A204.1 (cell line): ENCODE measurements at regions not wholly inside any gene's neighbourhood (a gene's known extent, or its start where the extent isn't known, plus 50 kb on each side); places are given as distances from the start of the nearest gene placed in this dataset.
"Not testable (repeated sequence)": the region's sequence is repeated elsewhere in the genome, so short reads cannot be mapped to it uniquely, and the experiment has no call there.

ENCODE experiments used
- FAIRE-seq: peaks from 2 replicates; lab custom pipeline; 2012; peaks lifted over from hg19 to GRCh38; lab: Jason Lieb, UNC

- no peak for FAIRE-seq
Observed at GRCh38 chr17:54194268-54194667, 371.5 kb downstream of the KIF2B start.

- FAIRE-seq, result no peak
Observed at GRCh38 chr17:54196751-54197150, 374.0 kb downstream of the KIF2B start.

DNA sequence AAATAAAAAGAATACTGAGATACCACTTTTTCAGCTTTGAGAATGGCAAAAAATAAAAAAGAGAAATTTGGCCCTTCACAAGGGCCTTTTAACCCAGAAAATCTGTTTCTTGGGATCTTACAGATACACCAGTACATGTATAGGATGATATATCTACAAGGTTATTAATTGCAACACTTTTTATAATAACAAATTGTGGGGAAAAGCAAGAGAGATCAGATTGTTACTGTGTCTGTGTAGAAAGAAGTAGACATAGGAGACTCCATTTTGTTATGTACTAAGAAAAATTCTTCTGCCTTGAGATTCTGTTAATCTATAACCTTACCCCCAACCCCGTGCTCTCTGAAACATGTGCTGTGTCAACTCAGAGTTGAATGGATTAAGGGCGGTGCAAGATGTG lies 378.7 kb downstream of the KIF2B start:
- FAIRE-seq, result not testable (repeated sequence)

DNA sequence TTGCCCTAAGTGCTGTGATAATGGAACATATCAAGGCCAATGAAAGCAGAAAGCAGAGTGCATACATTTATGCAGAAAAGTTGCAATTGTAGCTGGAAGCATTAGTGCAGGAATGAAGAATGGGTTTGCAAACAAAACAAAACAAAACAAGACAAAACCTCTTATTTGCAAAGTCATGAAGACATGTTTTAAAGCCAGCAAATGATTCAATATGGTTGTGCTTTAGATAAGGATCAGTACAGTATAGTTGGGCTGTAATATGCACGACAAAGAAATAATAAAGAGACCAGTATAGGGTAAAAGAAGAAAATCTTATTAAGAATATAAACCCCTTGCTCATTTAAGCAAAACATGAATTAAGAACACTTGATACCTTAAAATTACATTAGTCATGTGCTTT lies 398.1 kb downstream of the KIF2B start:
- FAIRE-seq, result no peak

DNA sequence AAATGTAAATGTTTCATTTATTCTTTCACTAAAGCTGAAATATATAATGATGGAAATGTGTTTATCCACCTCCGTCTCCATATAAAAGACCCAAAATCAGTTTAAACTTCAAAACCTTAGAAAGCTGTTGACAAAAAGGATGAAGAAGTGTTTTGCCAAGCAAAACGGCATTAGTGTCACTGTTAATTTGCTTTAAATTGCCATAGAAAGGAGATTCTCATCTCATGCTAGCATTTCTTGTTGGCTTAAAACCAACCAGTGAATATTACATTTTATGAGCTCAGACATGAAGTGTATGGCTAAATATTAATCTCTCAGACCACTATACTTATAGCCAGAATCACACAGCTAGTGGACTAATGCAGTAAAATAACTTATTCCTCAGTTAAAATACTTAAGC lies 398.8 kb downstream of the KIF2B start:
- no peak for FAIRE-seq

DNA sequence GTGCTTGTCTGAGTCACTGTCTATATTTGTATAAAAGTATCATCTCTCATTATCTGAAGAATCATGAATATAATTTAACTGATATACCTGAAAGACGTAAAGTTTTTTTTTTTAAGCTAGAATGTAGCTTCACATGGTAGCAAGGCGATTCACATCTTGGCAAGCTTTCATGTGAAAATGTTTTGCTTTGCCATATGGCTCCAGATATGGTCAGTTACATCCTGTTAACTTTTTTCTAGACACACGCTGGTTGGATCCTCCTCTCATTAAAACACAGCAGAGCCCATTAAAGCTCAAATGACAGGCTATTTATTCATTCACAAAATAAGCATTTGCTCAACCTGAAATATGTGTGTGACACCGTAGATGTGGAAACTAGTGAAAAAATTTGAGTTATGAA lies 412.8 kb downstream of the KIF2B start:
- FAIRE-seq, result no peak

GRCh38 chr17:54237911-54238515 lies 415.3 kb downstream of the KIF2B start:
- FAIRE-seq, result no peak

DNA sequence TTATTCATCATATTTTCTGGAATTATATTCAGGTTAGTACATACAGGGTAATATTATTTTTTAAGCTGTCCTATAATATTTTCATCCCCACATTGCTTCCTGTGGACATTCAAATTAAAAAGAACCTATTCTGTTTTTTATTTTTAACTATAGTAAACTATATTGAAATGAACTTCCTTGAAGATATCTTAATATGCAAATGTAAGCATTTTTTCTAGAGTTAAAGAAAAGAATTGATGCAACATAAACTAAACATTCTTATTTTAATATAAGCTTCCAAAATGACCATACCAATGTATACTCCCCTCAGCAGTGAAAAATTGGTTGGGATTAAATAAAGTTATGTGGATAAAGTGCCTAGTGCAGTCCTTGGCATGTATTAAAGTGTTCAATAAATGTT lies 416.6 kb downstream of the KIF2B start:
- no peak for FAIRE-seq

- no peak for FAIRE-seq
Observed at GRCh38 chr17:54255696-54256095, 433.0 kb downstream of the KIF2B start.

GRCh38 chr17:54256401-54256929 lies 433.7 kb downstream of the KIF2B start:
- FAIRE-seq, result no peak

GRCh38 chr17:54257440-54257839 lies 434.7 kb downstream of the KIF2B start:
- no peak for FAIRE-seq

- FAIRE-seq, result no peak
Observed at GRCh38 chr17:54259476-54259875, 436.7 kb downstream of the KIF2B start.

DNA sequence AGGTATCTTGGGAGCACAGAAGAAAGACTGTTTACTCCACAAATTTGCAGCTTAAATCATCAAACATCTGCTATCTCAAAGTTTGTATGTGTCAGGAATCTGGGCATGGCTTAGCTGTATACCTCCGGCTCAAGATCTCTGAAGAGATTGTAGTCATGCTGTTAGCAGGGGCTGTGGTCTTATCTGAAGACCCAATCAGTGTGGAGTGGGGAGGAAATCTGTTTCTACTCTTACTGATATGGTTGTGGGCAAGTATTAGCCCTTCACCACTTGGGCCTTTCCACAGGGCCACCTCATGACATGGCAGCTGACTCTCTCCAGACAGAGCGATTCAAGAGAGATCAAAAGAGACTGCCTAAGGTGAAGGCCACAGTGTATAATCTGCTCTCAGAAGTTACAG lies 438.7 kb downstream of the KIF2B start:
- no peak for FAIRE-seq

DNA sequence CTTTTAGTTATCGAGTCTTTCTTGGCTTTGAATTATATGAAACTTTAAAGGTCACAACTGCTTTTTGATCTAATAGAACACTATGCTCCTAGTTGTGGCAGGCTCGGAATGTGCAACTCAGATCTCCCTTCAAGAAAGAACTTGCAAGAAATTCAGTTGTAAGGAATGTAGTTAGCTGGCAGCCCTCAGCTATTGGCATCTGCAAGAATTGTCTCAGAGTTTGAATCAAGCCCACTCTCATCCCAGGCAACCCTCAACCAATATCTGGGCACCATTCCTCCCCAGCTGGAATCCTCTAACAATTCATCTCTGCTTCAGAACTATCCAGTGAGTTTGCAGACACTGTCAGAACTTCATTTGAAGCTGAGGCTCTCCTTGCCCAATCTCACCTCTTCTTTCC lies 447.2 kb downstream of the KIF2B start:
- no peak for FAIRE-seq

DNA sequence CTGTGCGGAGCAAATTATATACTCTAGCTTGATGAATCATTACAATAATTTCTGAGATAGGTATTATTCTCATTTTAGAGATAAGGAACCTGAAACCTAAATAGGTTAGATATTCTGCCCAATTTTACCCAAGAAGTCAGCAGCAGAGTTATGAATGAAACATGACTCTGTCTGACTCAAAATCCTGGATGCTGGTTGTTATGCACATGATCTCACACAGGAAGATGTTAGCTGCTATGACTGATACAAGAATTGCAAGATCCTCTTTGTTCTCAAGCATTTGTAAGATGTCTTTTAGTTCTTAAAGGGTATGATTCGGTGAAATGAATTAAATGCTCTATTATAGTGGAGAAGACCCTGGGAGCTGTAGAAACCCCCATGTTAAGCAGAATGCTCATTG lies 447.8 kb downstream of the KIF2B start:
- no peak for FAIRE-seq

DNA sequence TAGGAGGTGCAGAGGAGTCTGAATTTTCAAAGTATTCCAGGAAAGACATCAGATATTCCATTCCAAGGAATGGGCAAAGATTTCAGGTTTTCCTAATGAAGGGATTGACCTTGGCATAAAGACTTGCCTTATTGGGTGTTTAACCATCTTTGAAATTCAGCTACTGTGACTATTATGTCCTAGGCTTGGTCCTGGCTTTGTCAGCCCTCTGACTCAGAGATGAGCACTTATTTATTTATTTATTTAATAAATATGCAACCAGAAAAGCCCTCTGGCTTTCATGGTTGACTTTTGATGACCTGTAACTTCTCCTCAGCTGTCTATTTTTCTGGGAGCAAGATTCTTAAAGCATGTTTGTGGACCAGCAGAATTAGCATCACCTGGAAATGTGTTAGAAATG lies 455.1 kb downstream of the KIF2B start:
- FAIRE-seq, result no peak

DNA sequence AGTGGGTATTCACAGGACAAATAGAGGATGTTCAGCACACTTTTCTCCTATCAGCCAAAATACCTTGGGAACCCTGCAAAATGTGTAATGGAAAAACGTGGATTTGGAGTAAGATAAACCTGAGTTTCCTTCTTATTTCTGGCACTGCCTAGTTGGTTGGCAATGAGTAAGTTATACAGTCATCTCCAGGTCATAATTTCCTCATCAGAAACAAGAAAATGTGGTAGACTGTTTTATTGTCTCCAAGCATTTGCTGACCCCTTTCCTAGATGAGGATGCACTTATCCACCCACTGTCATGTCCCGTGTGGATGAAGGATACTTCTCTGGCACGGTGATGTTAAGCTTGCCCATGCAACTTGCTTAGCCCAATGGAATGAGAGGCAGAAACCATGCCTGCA lies 458.0 kb downstream of the KIF2B start:
- no peak for FAIRE-seq

DNA sequence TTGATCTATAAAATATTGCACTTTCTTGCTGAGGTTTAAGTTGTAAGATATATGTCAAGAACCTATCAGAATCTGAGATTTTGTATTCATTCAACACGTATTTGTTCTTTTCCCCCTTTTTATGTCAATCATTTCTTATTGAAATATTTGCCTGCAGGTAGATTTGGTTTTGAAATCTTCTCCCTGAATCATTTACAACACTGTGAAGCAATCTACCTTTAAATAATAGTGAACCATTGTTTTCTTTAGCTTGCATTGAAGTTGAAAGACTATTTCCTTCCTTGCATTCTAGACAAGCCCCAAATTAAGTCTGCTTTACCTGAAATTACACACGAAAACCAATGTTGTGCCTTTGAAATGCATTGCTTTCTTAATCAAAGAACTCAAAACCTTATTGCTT lies 460.2 kb downstream of the KIF2B start:
- no peak for FAIRE-seq

- no peak for FAIRE-seq
Observed at GRCh38 chr17:54307351-54307750, 484.6 kb downstream of the KIF2B start.

- no peak for FAIRE-seq
Observed at GRCh38 chr17:54324813-54325212, 502.1 kb downstream of the KIF2B start.

GRCh38 chr17:54339731-54340130 lies 517.0 kb downstream of the KIF2B start:
- FAIRE-seq, result no peak

DNA sequence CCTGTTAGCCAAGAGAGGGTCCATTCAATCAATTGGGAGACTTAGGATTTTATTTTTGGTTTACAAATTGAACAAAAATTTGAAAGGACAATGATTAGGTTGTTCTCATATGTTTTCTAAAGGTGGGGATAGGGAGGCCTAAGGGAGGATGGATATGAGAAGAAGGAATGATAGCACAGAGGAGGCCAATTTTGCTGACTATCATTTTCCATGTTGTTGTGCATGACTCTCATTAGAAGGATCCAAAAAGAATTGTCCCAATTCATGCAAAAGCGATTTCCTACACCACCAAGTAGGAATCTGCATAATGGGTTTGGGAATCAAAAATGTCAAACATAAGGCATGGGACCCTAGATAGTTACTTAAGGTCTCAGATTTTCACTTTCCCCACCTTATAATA lies 524.8 kb downstream of the KIF2B start:
- FAIRE-seq, result no peak

GRCh38 chr17:54348234-54348633 lies 525.5 kb downstream of the KIF2B start:
- FAIRE-seq, result no peak

- peak; percentile 66 for FAIRE-seq
Observed at GRCh38 chr17:54353789-54354525, 531.2 kb downstream of the KIF2B start.
